A673 (cell line): ENCODE measurements at regions not wholly inside any gene's neighbourhood (a gene's known extent, or its start where the extent isn't known, plus 50 kb on each side); places are given as distances from the start of the nearest gene placed in this dataset.

ENCODE experiments used
- BruUV-seq: library from RNA; stranded (reverse); fragments of 400-500 nt; replicated peaks from 2 replicates; lab custom pipeline; 2021; lab: Mats Ljungman, UMichigan
- CTCF ChIA-PET: fragments of 300-600 bp; sonication (Branson Sonifier 250); formaldehyde crosslinking; loops from one replicate; lab custom pipeline; 2022; ENCODE audit warnings: antibody characterized with exemption; lab: Charles Lee
- POLR2A ChIA-PET: fragments of 300-600 bp; sonication (Branson Sonifier 250); formaldehyde crosslinking; loops from one replicate; lab custom pipeline; 2022; ENCODE audit warnings: antibody characterized with exemption; ENCODE audit not compliant: low non-redundant PET; lab: Charles Lee
- DNase-seq: peaks from one replicate; pipeline ENCODE4 v3.0.0-alpha.2; 2015; ENCODE audit warnings: low spot score
- H3K27ac ChIP-seq: fragments of 200-600 bp; sonication (generic); 2 replicates; pipeline ENCODE4 v1.5.1; 2016; ENCODE audit warnings: mixed run types, low read depth, mild to moderate bottlenecking, mixed read lengths, antibody characterized with exemption, low read length; ENCODE audit not compliant: poor library complexity, severe bottlenecking
- H3K27me3 ChIP-seq: fragments of 200-600 bp; sonication (generic); replicated peaks from 2 replicates; pipeline ENCODE4 v1.6.1; 2017; ENCODE audit warnings: mixed run types, low read depth, mild to moderate bottlenecking, mixed read lengths, antibody characterized with exemption, low read length; ENCODE audit not compliant: insufficient read depth, poor library complexity
- H3K36me3 ChIP-seq: fragments of 200-600 bp; sonication (generic); 2 replicates; pipeline ENCODE4 v1.6.1; 2016; ENCODE audit warnings: mixed run types, mild to moderate bottlenecking, mixed read lengths, antibody characterized with exemption, low read length; ENCODE audit not compliant: insufficient read depth, poor library complexity, severe bottlenecking
- H3K4me1 ChIP-seq: fragments of 200-600 bp; sonication (generic); 2 replicates; pipeline ENCODE4 v1.6.1; 2017; ENCODE audit warnings: mixed run types, mild to moderate bottlenecking, mixed read lengths, antibody characterized with exemption, low read length; ENCODE audit not compliant: insufficient read depth, poor library complexity, severe bottlenecking
- H3K4me3 ChIP-seq: fragments of 200-600 bp; sonication (generic); 2 replicates; pipeline ENCODE4 v1.5.1; 2016; ENCODE audit warnings: low read depth, mixed run types, mild to moderate bottlenecking, mixed read lengths, low read length; ENCODE audit not compliant: poor library complexity, severe bottlenecking
- H3K9me3 ChIP-seq: fragments of 200-600 bp; sonication (generic); 2 replicates; pipeline ENCODE4 v1.6.1; 2016; ENCODE audit warnings: mixed run types, low read depth, mild to moderate bottlenecking, mixed read lengths, antibody characterized with exemption, low read length; ENCODE audit not compliant: poor library complexity, severe bottlenecking
- EZH2 ChIP-seq: fragments of 200-600 bp; sonication (generic); IDR thresholded peaks from 2 replicates; pipeline ENCODE4 v1.6.1; 2017; ENCODE audit warnings: borderline replicate concordance, low read depth, mild to moderate bottlenecking, mixed read lengths, antibody characterized with exemption, low read length; ENCODE audit not compliant: poor library complexity, severe bottlenecking
- intact Hi-C: fragments of 100-400 bp; cut with micrococcal nuclease; formaldehyde crosslinking; loops from one replicate; pipeline ENCODE4 v1.10.0; 2022; ENCODE audit not compliant: unreplicated experiment
- TF ChIP-seq, protein P1 (sequence below): fragments of 300-800, 200-600 bp; sonication (generic); conservative IDR thresholded peaks from 2 replicates; pipeline ENCODE4 v1.5.1; 2017; ENCODE audit warnings: low read depth, mild to moderate bottlenecking, antibody characterized with exemption, low read length, moderate library complexity, mixed read lengths

DNA sequence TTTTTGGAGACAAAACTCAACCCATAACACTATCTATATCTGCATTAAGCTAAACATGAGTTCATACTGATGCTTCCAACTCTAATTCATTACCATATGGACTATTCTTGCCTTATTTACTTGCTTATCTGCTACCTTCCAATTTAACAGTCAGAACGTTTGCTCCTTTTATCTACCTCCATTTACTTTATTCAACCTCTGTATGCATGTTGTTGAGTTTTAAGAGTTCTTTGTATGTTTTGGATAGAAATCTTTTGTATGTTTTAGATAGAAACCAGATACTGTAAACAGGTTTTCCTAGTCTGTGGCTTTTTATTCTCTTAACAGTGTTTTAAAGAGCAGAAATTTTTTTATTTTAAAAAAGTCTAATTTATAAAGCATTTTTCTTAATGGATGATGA, 542.2 kb upstream of the NDST4 start:
- no peaks in the 10 kb centered on the region for H3K9me3 ChIP-seq
- H3K36me3 ChIP-seq, result no peaks in the 10 kb centered on the region
- ChIA-PET CTCF (no interaction called here), POLR2A (no interaction called here)
- H3K4me3 ChIP-seq, result no peak overlapping the region
- H3K27me3 ChIP-seq, result no peaks in the 10 kb centered on the region
- BruUV-seq, result no TSS peak
- H3K4me1 ChIP-seq, result peaks cover 5% of the 10 kb centered on the region
- intact Hi-C loops, result no loop called here
- H3K27ac ChIP-seq, result no peak overlapping the region
- no peak for DNase-seq
- TF ChIP-seq, protein P1, sequence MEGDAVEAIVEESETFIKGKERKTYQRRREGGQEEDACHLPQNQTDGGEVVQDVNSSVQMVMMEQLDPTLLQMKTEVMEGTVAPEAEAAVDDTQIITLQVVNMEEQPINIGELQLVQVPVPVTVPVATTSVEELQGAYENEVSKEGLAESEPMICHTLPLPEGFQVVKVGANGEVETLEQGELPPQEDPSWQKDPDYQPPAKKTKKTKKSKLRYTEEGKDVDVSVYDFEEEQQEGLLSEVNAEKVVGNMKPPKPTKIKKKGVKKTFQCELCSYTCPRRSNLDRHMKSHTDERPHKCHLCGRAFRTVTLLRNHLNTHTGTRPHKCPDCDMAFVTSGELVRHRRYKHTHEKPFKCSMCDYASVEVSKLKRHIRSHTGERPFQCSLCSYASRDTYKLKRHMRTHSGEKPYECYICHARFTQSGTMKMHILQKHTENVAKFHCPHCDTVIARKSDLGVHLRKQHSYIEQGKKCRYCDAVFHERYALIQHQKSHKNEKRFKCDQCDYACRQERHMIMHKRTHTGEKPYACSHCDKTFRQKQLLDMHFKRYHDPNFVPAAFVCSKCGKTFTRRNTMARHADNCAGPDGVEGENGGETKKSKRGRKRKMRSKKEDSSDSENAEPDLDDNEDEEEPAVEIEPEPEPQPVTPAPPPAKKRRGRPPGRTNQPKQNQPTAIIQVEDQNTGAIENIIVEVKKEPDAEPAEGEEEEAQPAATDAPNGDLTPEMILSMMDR, result no peak
- TF ChIP-seq EZH2, result no peak

DNA sequence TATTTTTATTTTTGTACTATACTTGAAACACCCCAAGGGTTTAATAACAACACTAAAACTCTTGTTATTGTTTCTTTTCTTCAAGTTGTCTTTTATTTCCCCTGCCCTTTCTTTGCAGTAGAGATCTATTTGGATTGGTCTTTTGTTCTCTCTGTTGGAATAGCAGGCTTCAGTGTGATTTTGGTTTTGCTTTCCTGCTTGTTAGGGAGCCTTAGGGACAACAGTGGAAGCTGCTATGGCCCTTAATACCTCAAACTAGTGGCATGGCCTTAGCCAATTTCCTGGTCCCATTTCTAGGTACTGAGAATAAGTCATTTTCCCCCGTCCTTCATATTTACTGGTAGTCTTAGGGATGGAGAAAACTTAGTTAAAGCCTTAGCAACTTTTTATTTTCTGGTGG, 535.4 kb upstream of the NDST4 start:
- no TSS peak for BruUV-seq
- H3K9me3 ChIP-seq, result no peaks in the 10 kb centered on the region
- H3K4me3 ChIP-seq, result no peak overlapping the region
- ChIA-PET POLR2A (no interaction called here), CTCF (no interaction called here)
- H3K27me3 ChIP-seq, result no peaks in the 10 kb centered on the region
- intact Hi-C loops, result no loop called here
- TF ChIP-seq, protein P1, result no peak
- TF ChIP-seq EZH2, result no peak
- no peaks in the 10 kb centered on the region for H3K36me3 ChIP-seq
- no peaks in the 10 kb centered on the region for H3K4me1 ChIP-seq
- no peak overlapping the region for H3K27ac ChIP-seq
- no peak for DNase-seq

DNA sequence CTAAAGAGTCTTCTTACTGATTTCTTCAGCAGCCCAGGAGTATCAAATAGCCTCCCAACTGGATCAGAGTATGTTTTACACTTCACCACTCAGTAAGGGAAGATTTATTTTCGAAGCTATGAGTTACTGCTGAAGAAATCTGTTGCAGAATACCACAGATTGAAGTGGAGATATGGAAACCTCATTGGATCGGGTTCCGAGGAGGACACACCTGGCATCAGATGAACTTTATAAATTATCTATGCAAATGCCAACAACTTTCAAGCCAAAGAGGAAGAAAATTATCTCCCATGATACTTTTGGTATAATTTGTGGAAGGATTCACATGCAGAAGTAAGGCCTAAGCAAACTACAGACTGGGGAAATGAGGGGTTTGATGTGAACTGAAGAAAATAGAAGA, 515.9 kb upstream of the NDST4 start:
- intact Hi-C loops, result no loop called here
- ChIA-PET POLR2A (no interaction called here), CTCF (no interaction called here)
- no peaks in the 10 kb centered on the region for H3K4me1 ChIP-seq
- no peaks in the 10 kb centered on the region for H3K36me3 ChIP-seq
- BruUV-seq, result no TSS peak
- H3K27me3 ChIP-seq, result no peaks in the 10 kb centered on the region
- no peak overlapping the region for H3K27ac ChIP-seq
- no peak for DNase-seq
- H3K9me3 ChIP-seq, result no peaks in the 10 kb centered on the region
- no peak overlapping the region for H3K4me3 ChIP-seq
- TF ChIP-seq, protein P1, result no peak
- TF ChIP-seq EZH2, result no peak
